Endothelial cell of umbilical vein (primary cell): ENCODE measurements at regions not wholly inside any gene's neighbourhood (a gene's known extent, or its start where the extent isn't known, plus 50 kb on each side); places are given as distances from the start of the nearest gene placed in this dataset.

Source experiments
- EZH2 ChIP-seq: IDR thresholded peaks from 2 replicates; pipeline ENCODE4 v1.6.1; 2012; ENCODE audit warnings: borderline replicate concordance, low read depth, mild to moderate bottlenecking, moderate library complexity, low read length, inconsistent platforms; ENCODE audit not compliant: severe bottlenecking
- FOS ChIP-seq: IDR thresholded peaks from 2 replicates; pipeline ENCODE4 v1.6.1; 2011; ENCODE audit warnings: mild to moderate bottlenecking, low read length, moderate library complexity, borderline replicate concordance; ENCODE audit not compliant: insufficient read depth
- MAX ChIP-seq: IDR thresholded peaks from 2 replicates; pipeline ENCODE4 v1.6.1; 2011; ENCODE audit not compliant: insufficient read depth, insufficient read length
- POLR2A ChIP-seq: IDR thresholded peaks from 2 replicates; pipeline ENCODE4 v1.6.1; 2012; ENCODE audit warnings: low read depth, mild to moderate bottlenecking, control low read depth, low read length
- POLR2AphosphoS5 ChIP-seq: IDR thresholded peaks from 2 replicates; pipeline ENCODE4 v1.6.1; 2012; ENCODE audit warnings: low read depth, mild to moderate bottlenecking, control low read depth, low read length, moderate library complexity; ENCODE audit not compliant: insufficient read depth
- TF ChIP-seq, protein P1 (sequence below), 2 donors: IDR thresholded peaks; 1 replicate in 1 of 2; 2 replicates in 1 of 2; pipeline ENCODE4 v1.5.1; 2011; ENCODE audit warnings: low read length in 2 of 2, mild to moderate bottlenecking in 2 of 2, moderate library complexity in 2 of 2, control low read depth in 1 of 2, inconsistent platforms in 1 of 2, low read depth in 1 of 2; ENCODE audit not compliant: insufficient read depth in 1 of 2; ENCODE audit errors: extremely low read depth in 1 of 2

- TF ChIP-seq, protein P1, sequence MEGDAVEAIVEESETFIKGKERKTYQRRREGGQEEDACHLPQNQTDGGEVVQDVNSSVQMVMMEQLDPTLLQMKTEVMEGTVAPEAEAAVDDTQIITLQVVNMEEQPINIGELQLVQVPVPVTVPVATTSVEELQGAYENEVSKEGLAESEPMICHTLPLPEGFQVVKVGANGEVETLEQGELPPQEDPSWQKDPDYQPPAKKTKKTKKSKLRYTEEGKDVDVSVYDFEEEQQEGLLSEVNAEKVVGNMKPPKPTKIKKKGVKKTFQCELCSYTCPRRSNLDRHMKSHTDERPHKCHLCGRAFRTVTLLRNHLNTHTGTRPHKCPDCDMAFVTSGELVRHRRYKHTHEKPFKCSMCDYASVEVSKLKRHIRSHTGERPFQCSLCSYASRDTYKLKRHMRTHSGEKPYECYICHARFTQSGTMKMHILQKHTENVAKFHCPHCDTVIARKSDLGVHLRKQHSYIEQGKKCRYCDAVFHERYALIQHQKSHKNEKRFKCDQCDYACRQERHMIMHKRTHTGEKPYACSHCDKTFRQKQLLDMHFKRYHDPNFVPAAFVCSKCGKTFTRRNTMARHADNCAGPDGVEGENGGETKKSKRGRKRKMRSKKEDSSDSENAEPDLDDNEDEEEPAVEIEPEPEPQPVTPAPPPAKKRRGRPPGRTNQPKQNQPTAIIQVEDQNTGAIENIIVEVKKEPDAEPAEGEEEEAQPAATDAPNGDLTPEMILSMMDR (IDR thresholded peaks at IDR 0.05; ENCODE audit: extremely low read depth in 1 of 2, insufficient read depth in 1 of 2, low read depth in 1 of 2, low read length in 2 of 2): no peak
- TF ChIP-seq POLR2AphosphoS5 (no peak), EZH2 (no peak), POLR2A (no peak), MAX (no peak), FOS (no peak)
These were observed 59.8 kb upstream of the IRS2 start for GRCh38 chr13:109846185-109846584.
